ENCODE measurements at regions not wholly inside any gene's neighbourhood (a gene's known extent, or its start where the extent isn't known, plus 50 kb on each side); places are given as distances from the start of the nearest gene placed in this dataset.

GRCh38 chr18:2412281-2412680, 159.0 kb downstream of the METTL4 start:
- H3K27ac ChIP-seq (replicated peaks): no peak overlapping the region

GRCh38 chr18:2412996-2413751, 158.1 kb downstream of the METTL4 start:
- no peak for DNase-seq (ENCODE audit: low read depth in 1 of 2, low spot score in 1 of 2)
- Histone ChIP-seq H3K4me3 (replicated peaks; ENCODE audit: insufficient read depth, low read length) (no peak overlapping the region), H3K27ac (replicated peaks) (no peak overlapping the region), H3K27me3 (ENCODE audit: insufficient read depth, poor library complexity, severe bottlenecking) (no peaks in the 10 kb centered on the region)
- TF ChIP-seq CTCF (IDR thresholded peaks at IDR 0.05; ENCODE audit: insufficient read depth, low read length) (no peak), POLR2AphosphoS5 (IDR thresholded peaks at IDR 0.05; ENCODE audit: low read depth) (no peak), REST (IDR thresholded peaks at IDR 0.05; ENCODE audit: insufficient replicate concordance, low read depth) (no peak), GABPA (IDR thresholded peaks at IDR 0.05; ENCODE audit: low read depth) (no peak), SPI1 (IDR thresholded peaks at IDR 0.05; ENCODE audit: borderline replicate concordance, low read depth) (no peak)

More at GRCh38 chr18:2412281-2412680, 159.0 kb downstream of the METTL4 start:
- DNase-seq (ENCODE audit: low read depth in 1 of 2, low spot score in 1 of 2): no peak
- Histone ChIP-seq H3K27me3 (ENCODE audit: insufficient read depth, poor library complexity, severe bottlenecking) (no peaks in the 10 kb centered on the region), H3K4me3 (replicated peaks; ENCODE audit: insufficient read depth, low read length) (no peak overlapping the region)
- no peak for TF ChIP-seq REST (IDR thresholded peaks at IDR 0.05; ENCODE audit: insufficient replicate concordance, low read depth)
- no peak for TF ChIP-seq POLR2AphosphoS5 (IDR thresholded peaks at IDR 0.05; ENCODE audit: low read depth)
- no peak for TF ChIP-seq GABPA (IDR thresholded peaks at IDR 0.05; ENCODE audit: low read depth)
- TF ChIP-seq SPI1 (IDR thresholded peaks at IDR 0.05; ENCODE audit: borderline replicate concordance, low read depth): no peak
- TF ChIP-seq CTCF (IDR thresholded peaks at IDR 0.05; ENCODE audit: insufficient read depth, low read length): no peak

GRCh38 chr18:2414235-2414634, 157.1 kb downstream of the METTL4 start:
- no peak for DNase-seq (ENCODE audit: low read depth in 1 of 2, low spot score in 1 of 2)
- Histone ChIP-seq H3K4me3 (replicated peaks; ENCODE audit: insufficient read depth, low read length) (no peak overlapping the region), H3K27ac (replicated peaks) (no peak overlapping the region), H3K27me3 (ENCODE audit: insufficient read depth, poor library complexity, severe bottlenecking) (no peaks in the 10 kb centered on the region)
- TF ChIP-seq CTCF (IDR thresholded peaks at IDR 0.05; ENCODE audit: insufficient read depth, low read length) (no peak), REST (IDR thresholded peaks at IDR 0.05; ENCODE audit: insufficient replicate concordance, low read depth) (no peak), POLR2AphosphoS5 (IDR thresholded peaks at IDR 0.05; ENCODE audit: low read depth) (no peak), SPI1 (IDR thresholded peaks at IDR 0.05; ENCODE audit: borderline replicate concordance, low read depth) (no peak), GABPA (IDR thresholded peaks at IDR 0.05; ENCODE audit: low read depth) (no peak)

Measured in HL-60 (cell line).